Body of pancreas (tissue), 4 donors: ENCODE measurements at regions not wholly inside any gene's neighbourhood (a gene's known extent, or its start where the extent isn't known, plus 50 kb on each side); places are given as distances from the start of the nearest gene placed in this dataset.

Source experiments
- CTCF ChIP-seq, 7 experiments: fragments of 450-650 bp in 4 of 7; fragments of 200-600 bp in 3 of 7; sonication (generic) in 3 of 7; IDR thresholded peaks; one replicate each; pipeline ENCODE4 v1.5.1; 2016 to 2019; ENCODE audit warnings: antibody characterized with exemption in 7 of 7
- POLR2A ChIP-seq, 3 donors: fragments of 450-650 bp; IDR thresholded peaks; one replicate each; pipeline ENCODE4 v1.6.1; 2016; ENCODE audit warnings: antibody characterized with exemption in 3 of 3, mild to moderate bottlenecking in 2 of 3

- TF ChIP-seq CTCF (IDR thresholded peaks at IDR 0.05), result no peak
- no peak for TF ChIP-seq POLR2A (IDR thresholded peaks at IDR 0.05)
These were observed 275.8 kb downstream of the MN1 start for GRCh38 chr22:27525711-27526110.
